Activated T-helper 9 cell treated with anti-CD3 and anti-CD28 coated beads, Interleukin-2, amount 50 U/mL, for 16 hours (primary cell): ENCODE measurements at regions not wholly inside any gene's neighbourhood (a gene's known extent, or its start where the extent isn't known, plus 50 kb on each side); places are given as distances from the start of the nearest gene placed in this dataset.
"Not testable (repeated sequence)": the region's sequence is repeated elsewhere in the genome, so short reads cannot be mapped to it uniquely, and the experiment has no call there.

Experiments
- DNase-seq: peaks from one replicate; pipeline ENCODE4 v3.0.0-alpha.2; 2020; ENCODE audit warnings: low read depth

DNA sequence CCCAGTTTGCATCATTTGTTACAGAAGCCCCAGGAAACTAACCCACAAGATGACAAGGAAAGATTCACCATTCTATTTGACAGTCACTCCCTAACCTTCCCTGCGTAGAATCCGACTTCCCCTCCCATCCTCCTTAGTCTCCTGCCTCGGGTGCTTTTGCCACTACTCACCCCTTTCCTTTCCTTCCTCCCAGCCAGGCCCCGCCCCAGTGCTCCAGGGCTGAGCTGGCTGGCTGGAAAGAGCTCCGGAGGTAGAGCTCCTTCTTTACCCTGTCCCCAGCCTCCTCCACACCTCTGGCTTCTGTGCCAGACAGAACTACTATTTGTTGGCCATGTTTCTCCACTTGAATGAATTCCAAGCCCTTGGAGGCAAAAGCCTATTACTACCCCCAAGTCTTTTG is 317.6 kb upstream of the NCKAP5 start:
- no peak for DNase-seq

DNA sequence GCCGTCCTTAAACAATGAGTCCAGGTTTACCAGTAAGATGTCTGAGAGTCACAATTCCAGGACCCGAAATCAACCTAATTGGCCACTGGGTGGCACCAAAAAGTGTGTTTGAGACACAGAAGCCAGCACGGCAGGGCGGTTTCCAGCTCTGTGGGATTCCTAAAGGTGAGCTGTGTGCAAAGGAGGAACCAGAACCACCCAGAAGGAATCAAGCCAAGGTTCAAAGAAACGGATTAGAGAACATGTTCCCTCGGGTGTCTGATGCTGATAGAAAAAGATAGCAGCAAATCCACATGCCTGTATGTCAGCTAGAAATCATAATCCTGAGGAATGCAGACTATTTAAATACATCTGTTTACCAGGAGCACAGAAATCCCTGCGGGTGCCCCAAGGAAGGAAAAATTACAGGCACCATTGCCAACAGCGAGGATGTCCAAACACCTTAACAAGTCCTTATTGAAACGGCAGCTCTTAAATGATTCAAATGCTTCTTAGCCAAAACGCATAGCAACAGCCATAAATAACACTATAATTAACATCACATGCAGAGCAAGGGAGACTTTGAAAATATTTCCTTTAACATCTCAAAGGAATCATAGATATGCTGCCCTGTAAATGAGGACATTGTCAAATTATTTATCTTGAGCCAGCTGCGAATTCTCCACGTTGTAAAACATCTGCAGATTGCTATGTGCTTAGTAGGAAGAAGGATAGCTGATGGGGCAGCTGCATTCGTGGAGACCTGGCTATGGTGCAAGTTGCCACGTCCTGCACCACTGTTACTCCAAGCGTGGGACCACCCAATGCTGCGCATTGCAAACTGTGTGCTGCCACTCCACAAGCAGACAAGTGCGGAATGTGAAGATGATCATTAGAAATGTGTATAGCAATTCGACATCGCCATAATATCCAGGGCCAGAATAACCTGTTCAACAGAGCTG is 318.7 kb upstream of the NCKAP5 start:
- DNase-seq, result peak; percentile 25

DNA sequence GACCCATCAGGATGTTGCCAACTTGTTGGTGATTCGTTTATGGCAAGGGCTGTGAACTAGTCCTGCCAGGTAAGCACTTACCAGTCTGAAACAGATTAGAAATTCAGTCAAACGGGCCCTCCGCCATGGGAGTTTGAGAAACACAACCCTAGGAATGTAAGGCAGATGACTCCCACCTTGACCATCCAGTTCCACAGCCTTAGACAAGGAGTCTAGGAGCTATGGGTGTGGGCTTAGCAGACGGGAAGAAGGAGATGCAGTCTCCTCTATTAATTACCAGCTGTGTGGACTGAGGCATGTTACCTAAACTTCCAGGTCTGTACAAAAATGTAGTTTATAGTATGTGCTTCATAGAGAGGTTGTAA is 319.4 kb upstream of the NCKAP5 start:
- no peak for DNase-seq

DNA sequence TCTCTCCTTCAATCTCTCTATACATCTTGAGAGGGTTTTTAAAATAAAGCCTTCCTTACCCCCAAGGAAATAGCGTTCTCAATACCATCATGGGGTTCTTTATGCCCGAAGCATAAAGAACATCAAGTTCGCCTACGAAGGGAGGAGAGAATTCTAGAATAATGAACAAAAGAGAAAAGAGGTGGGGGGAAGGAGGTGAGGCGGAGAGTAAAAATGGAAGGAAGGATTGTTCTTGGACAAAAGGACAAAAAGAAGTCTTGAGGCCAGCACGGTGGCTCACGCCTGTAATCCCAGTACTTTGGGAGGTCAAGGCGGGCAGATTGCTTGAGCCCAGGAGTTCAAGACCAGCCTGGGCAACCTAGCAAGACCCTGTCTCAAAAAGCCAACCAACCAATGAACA is 319.8 kb upstream of the NCKAP5 start:
- DNase-seq, result no peak

DNA sequence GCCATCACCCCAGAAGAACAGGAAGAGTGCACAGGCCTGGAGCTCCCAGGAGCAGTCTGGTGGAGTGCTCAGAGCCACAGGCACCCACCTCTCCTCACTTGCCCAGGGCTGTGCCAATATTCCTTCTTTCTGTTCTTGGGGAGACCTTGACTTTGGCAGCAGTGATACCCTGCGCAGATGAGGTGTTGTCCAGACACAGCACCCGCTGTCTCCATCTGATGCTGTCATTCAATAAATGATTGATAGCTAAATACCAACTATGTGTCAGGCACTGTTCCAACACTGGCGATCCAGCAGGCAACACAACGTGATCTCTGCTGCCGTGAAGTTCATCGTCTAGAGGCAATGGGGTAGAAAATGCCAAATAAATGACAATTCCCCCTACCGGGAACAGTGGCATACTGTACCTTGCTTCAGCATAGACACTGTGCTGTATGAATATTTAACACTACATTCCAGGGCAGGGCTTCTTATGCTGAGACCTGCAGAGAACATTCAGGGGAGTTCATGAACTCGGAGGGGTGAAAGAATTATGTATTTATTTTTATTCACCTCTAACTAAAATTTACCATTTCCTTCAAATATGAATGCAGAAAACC is 320.5 kb upstream of the NCKAP5 start:
- DNase-seq, result no peak

DNA sequence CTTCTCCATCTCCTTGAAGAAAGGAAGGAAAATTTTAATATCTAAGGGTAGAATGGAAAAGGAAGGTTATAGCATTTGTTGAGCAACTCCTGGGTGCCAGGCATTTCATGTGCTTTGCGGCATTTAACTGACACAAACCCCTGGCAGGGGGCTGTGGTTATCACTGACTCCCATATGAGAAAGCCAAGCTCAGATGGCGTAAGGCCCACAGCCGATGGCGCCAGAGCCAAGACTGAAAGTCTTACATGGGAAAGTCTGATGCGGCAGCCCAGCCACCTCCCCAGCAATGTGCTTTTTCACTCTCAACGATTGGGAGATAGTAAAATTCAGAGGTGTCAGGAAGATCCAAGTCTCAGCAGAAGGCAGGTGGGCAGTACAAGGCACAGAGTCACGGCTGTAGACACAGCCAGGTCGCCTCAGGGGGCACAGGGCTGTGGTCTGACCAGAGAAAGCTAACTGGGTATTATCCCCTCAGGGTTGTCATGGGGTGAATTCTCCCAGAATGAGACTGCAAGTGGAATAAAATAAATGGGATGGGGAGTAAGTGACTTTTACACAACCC is 324.2 kb upstream of the NCKAP5 start:
- DNase-seq, result no peak

DNA sequence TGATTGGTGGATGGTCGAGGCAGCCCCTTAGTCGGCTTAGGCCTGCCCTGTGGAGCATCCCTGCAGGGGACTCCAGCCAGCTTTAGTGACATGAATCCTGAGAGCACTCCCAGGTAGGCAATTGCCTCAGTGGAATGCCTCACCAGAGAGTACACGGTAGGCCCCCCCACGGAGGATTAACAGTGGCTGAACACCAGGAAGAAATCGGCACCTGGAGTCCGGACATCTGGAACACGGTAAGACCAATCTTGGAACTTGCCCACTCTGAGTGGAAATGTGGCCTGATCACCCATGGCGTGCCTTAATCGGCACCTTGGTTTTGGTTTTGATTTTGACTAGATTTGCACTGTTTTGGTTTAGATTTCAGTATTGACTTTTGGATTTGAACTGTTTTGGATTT is 326.2 kb upstream of the NCKAP5 start:
- DNase-seq, result no peak

DNA sequence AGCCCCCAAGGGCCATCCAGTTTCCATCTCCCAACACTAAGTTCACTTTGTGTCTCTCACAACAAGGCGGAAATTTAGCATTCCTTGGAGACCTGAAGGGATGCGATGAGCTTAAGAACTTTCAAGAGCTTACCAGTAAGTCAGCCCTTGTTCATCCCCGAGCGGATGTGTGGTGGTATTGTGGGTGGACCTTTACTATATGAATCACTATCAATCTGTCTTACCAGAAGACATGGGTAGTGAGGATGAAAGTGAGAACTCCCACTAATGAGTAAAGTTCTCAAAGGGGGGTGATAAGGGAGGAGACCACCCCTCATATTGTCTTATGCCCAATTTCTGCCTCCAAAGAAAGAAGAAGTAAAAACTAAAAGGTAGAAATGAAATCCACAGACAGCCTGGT is 329.6 kb upstream of the NCKAP5 start:
- not testable (repeated sequence) for DNase-seq

DNA sequence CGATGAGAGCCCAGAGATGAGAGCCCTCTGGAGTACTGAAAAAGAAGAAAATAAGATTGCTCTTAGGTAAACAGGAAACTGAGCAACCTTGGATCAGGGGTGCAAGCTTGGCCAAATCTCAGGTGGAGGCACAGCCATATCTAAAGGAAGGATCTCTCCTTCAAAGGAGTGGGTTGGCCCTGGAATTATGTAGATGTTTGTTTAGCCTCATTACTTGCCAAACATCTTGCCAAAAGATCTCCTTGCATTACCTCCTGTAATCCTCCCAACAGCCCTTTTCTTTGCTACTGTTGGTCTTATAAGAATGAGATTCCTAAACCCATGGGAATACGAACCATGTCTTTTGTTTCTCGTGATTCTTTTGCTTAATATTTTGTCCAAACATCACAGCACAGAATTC is 332.6 kb upstream of the NCKAP5 start:
- DNase-seq, result no peak

DNA sequence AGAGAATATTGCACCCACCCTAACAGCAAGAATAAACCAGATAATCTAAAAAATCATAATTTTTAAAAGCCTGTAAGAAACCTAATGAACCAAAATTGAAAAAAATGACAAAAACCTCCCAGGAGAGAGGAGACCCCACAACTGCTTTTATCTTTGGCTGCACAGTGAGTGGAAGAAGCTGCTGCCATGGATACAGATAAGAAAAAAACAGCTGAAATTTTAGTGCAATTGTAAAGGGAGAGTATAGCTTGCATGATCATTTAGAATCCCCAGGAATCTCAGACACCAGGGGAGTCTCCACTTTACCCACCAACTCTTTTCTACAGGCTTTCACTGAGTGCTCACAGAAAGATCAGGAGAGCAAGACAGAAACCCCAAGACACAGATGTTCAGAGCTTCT is 338.1 kb upstream of the NCKAP5 start:
- no peak for DNase-seq

DNA sequence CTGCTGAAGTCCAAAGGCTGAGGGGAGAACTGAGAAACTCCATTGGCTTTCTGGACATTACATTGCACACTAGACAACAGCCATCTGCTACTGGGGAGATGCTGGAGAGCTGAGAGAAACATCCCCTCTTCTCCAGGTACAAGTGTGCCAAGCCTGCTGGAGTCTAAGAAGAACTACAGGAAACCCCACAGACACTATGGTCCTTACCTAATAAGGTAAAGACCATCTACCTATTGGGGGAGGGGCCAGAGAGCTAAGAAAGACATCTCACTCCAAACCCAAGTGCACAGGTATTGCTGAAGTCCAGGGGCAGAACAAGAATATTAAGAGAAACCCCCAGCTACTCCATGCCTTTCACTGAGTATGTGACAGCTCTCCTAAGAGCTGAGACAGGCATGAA is 338.7 kb upstream of the NCKAP5 start:
- DNase-seq, result no peak

DNA sequence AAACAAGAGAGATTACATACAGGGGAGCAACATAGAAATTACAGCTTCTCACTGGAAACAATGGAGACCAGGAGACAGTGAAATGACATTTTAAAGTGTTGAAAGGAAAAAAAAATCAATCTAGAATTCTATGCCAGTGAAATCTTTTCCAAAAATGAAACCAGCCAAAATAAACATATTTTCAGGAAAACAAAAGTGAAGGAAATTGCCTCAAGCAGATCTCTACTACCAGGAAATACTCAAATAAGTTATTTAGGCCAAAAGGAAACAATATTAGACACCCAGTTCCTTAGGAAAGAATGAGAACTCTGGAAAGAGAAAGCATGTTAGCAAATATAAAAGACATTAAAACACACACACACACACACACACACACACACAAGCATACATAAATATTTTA is 339.9 kb upstream of the NCKAP5 start:
- DNase-seq, result no peak

DNA sequence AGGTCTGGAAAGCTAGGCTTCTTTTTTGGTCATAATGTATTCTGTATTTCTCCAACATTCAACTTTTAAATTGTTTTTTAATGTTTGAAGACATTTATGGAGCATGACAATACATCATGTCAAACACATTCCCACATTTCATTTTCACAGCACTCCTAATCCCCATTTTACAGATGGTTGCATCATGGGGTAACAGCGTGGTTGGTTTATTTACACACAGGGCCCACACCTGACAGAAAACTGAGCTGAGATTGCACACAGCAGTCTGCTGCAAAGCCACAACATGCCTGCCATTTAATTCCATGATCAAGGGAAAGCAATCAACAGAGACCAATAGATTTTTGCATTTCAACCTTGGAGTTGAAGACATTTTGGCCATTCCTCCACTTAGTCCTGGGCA is 335.7 kb upstream of the MGAT5 start:
- DNase-seq, result no peak

DNA sequence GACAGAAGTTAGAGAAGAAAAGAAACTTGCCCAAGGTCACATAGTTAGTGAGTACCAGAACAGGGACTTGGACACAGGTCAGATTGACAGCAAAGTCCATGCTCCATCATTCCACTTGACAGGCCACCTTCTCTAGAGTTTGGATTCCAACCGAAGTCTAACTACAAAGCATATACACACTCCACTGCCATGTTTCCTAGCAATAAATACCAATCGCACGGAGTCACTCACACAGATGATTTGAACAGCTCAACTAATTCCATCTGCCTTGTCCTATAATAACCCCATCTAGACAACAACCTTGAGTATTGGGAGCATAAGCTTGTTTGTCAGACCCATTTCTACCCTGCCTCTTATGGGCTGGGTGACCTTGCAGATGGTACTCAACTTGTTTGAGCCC is 334.6 kb upstream of the MGAT5 start:
- DNase-seq, result no peak

DNA sequence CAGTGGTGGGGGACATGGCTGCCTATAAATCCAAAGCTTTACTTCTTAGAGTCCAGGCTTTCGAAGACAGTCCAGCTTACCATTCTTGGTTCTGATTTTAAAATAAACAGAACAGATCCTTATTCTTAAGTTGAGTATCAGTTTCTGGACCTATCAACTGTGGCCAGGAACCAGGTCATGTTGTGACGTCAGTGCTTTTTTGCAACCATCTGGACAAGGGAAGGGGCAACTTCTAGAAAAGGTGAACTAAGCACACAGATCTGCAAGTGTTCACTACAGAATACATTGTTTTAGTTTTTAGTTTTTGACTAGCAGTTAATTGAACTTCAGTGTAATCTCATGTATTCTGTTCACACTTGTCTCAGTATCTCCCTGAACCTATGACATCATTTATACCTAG is 326.0 kb upstream of the MGAT5 start:
- DNase-seq, result no peak

DNA sequence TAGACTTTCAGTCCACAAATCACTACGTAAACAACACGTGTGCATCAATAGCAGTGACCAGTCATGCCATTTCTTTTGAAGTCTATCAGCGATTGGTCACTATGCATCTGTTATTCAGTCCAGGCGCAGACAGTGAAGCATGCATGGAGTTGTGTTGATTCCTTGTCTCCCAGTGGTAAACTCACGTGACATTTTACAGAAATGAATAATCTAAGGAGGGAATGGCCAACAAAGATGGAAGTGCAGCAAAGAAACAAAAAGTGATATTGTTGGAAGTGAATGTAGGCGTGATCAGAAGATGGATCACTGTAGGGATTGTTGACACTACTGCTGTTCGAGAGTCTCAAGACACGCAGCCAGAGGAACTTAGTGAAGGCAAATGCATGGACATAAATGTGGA is 317.8 kb upstream of the MGAT5 start:
- DNase-seq, result no peak

DNA sequence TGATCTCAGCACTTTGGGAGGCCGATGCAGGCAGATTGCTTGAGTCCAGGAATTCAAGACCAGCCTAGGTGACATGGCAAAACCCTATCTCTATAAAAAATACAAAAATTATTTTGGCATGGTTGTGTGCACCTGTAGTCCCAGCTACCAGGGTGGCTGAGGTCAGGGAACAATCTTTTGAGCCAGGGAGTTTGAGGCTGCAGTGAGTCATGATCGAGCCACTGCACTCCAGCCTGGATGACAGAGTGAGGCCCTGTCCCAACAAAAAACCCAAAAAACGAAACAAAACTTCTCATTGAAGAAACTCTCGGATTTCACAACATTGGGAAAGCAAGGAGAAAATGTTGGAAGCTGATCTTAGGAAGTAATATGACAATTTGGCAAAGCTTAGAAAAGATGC is 317.3 kb upstream of the MGAT5 start:
- DNase-seq, result no peak

DNA sequence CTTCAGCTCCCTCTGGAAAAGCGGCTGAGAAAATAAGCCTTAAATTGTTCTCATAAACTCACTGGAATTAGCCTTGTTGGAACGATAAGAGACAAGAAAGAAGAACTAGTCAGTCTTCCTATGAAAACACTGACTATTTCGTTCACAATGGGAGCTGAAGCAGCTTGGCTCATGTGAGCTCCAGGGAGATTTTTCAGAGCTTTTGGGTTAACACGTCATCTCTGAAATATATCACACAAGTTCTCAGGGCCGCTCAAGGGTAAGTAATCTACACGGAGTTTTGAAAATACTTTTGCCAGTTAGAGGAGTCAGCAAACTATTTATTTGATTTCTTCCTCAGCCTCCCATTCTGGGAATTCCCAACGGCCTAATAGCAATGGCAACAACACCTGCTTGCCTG is 316.2 kb upstream of the MGAT5 start:
- DNase-seq, result no peak

DNA sequence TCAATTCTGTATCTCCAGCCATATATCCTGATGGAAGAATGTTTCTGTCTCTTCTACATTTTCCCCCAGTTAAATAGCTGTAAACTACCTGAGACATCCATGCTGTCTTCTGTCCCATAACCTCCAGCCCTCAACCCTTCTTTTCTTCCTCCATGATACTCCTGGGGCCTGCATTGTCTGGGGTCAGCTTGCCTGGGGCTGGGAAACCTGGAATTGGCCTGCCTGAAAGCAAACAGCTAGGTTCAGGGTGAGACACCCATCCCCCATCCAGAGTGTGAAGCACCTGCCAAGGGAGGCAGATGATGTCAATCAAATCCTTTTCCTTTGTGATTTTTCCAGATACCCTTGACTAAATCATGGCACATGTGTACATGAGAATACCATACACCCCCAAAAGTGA is 313.7 kb upstream of the MGAT5 start:
- no peak for DNase-seq

DNA sequence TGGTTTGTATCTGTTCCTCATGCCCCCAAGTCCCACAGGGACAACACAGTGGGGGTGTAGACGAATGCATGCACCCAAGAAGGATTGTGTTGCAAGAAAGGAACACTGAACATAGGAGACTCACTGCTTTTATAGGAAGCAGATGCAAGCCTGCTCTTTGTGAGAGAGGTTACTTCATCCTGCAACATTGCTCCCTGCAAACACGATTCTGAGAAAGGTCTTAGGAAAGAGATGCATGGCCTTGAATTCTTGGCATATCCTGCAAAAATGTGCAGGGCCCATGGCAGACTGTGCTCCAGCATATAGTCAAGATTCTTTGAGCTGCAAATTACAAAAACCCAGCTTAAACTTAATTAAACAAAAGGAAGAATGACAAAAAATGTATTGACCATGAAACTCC is 312.2 kb upstream of the MGAT5 start:
- no peak for DNase-seq

DNA sequence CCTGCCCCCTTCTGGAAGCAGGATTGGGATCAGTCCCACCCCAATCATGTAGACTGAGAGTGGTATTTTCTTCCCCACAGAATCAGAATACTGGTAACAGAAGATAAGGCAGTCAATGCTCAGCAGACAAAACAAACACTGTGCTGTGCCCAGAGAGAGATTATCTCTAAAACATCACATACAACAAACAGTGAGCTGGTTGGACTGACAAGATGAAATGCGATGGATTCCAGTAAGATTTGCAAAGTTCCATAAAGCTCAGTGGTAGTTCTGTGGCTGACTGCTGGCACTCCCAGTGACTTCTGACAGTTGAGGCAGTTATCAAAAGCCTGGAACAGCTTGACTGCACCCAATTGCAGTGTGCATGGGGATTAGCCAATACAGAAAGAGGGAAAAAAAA is 311.5 kb upstream of the MGAT5 start:
- DNase-seq, result no peak

DNA sequence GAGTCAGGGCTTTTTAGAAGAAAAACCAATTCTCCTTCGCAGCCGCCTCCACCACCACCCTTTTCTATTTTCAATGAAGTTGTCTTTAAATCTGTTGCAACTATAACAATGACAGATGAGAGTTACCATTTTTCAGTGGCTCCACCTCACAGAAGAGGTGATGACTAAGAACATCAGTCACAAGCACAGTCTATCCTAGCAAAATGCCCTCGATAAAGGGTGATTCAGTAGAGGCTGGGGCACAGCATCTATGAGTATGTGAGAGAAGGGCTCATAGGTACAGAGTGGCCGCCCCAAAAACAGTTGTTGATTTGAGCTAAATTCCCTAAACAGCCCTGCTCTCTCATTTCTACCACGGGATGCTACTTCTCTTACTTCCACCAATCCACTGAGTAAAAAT is 310.8 kb upstream of the MGAT5 start:
- no peak for DNase-seq

DNA sequence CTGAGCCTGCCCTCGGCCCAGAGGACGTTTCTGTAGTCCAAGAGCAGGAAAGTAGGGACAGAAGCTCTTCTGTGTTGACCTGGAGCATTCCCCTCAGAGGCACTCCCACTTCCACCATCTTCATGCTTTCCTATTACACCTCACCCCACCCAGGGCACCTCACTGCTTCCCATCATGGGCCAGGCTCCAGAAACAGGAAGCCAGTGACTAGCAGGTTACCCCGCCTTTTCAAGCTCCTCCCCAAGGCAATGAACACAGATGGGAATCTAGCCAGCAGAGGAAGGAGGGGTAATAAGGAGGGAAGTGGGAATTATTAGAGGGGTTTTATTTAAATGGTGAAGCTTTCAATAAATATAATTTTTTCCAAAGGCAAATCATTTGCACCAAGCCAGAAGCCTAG is 308.8 kb upstream of the MGAT5 start:
- no peak for DNase-seq

DNA sequence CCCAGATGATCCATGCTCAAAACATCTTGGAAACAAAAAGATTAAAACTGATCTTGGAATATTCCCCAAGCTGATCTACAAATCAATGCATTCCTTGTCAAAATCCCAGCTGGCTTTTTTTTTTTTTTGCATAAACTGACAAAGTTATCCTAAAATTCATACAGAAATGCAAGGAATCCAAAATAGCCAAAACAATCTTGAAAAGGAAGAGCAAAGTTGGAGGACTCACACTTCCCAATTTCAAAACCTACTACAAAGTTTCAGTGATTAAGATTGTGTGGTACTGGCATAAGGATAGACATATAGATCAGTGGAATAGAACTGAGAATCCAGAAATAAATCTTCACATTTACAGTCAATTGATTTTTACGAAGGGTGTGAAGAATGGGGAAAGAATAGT is 306.8 kb upstream of the MGAT5 start:
- DNase-seq, result no peak
